ENCODE measurements at regions not wholly inside any gene's neighbourhood (a gene's known extent, or its start where the extent isn't known, plus 50 kb on each side); places are given as distances from the start of the nearest gene placed in this dataset.

- TF ChIP-seq, protein P1, sequence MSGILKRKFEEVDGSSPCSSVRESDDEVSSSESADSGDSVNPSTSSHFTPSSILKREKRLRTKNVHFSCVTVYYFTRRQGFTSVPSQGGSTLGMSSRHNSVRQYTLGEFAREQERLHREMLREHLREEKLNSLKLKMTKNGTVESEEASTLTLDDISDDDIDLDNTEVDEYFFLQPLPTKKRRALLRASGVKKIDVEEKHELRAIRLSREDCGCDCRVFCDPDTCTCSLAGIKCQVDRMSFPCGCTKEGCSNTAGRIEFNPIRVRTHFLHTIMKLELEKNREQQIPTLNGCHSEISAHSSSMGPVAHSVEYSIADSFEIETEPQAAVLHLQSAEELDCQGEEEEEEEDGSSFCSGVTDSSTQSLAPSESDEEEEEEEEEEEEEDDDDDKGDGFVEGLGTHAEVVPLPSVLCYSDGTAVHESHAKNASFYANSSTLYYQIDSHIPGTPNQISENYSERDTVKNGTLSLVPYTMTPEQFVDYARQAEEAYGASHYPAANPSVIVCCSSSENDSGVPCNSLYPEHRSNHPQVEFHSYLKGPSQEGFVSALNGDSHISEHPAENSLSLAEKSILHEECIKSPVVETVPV (CRISPR knock-in tag; IDR thresholded peaks at IDR 0.05), result no peak
- TF ChIP-seq GLIS3 (CRISPR knock-in tag; IDR thresholded peaks at IDR 0.05), result no peak
- TF ChIP-seq, protein P2, sequence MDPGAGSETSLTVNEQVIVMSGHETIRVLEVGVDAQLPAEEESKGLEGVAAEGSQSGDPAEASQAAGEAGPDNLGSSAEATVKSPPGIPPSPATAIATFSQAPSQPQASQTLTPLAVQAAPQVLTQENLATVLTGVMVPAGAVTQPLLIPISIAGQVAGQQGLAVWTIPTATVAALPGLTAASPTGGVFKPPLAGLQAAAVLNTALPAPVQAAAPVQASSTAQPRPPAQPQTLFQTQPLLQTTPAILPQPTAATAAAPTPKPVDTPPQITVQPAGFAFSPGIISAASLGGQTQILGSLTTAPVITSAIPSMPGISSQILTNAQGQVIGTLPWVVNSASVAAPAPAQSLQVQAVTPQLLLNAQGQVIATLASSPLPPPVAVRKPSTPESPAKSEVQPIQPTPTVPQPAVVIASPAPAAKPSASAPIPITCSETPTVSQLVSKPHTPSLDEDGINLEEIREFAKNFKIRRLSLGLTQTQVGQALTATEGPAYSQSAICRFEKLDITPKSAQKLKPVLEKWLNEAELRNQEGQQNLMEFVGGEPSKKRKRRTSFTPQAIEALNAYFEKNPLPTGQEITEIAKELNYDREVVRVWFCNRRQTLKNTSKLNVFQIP (CRISPR knock-in tag; IDR thresholded peaks at IDR 0.05; ENCODE audit: borderline replicate concordance, low read depth), result no peak
- no peak for TF ChIP-seq ARNTL (CRISPR knock-in tag; IDR thresholded peaks at IDR 0.05; ENCODE audit: borderline replicate concordance, low read depth)
- no peak for TF ChIP-seq ZFP30 (CRISPR knock-in tag; IDR thresholded peaks at IDR 0.05)
- no peak for TF ChIP-seq ZFP3 (CRISPR knock-in tag; IDR thresholded peaks at IDR 0.05)
- TF ChIP-seq, protein P3, sequence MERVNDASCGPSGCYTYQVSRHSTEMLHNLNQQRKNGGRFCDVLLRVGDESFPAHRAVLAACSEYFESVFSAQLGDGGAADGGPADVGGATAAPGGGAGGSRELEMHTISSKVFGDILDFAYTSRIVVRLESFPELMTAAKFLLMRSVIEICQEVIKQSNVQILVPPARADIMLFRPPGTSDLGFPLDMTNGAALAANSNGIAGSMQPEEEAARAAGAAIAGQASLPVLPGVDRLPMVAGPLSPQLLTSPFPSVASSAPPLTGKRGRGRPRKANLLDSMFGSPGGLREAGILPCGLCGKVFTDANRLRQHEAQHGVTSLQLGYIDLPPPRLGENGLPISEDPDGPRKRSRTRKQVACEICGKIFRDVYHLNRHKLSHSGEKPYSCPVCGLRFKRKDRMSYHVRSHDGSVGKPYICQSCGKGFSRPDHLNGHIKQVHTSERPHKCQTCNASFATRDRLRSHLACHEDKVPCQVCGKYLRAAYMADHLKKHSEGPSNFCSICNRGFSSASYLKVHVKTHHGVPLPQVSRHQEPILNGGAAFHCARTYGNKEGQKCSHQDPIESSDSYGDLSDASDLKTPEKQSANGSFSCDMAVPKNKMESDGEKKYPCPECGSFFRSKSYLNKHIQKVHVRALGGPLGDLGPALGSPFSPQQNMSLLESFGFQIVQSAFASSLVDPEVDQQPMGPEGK (CRISPR knock-in tag; IDR thresholded peaks at IDR 0.05; ENCODE audit: borderline replicate concordance), result no peak
- TF ChIP-seq TOX (CRISPR knock-in tag; IDR thresholded peaks at IDR 0.05; ENCODE audit: borderline replicate concordance), result no peak
- TF ChIP-seq SNAI2 (CRISPR knock-in tag; IDR thresholded peaks at IDR 0.05), result no peak
- TF ChIP-seq PPARA (CRISPR knock-in tag; IDR thresholded peaks at IDR 0.05; ENCODE audit: borderline replicate concordance), result no peak
- no peak for TF ChIP-seq ZNF565 (CRISPR knock-in tag; conservative IDR thresholded peaks at IDR 0.05; ENCODE audit: low read depth)
- no peak for TF ChIP-seq RARB (CRISPR knock-in tag; IDR thresholded peaks at IDR 0.05)
- no peak for TF ChIP-seq OSR1 (CRISPR knock-in tag; IDR thresholded peaks at IDR 0.05)
- TF ChIP-seq ZC3H10 (CRISPR knock-in tag; IDR thresholded peaks at IDR 0.05), result no peak
Observed at GRCh38 chr1:115224636-115225035, 113.4 kb downstream of the NGF start.

Measured in SK-N-SH treated with all-trans-retinoic acid at 6 μM for 48 hours (cell line).